ENCODE measurements at regions not wholly inside any gene's neighbourhood (a gene's known extent, or its start where the extent isn't known, plus 50 kb on each side); places are given as distances from the start of the nearest gene placed in this dataset.
A peak's percentile ranks its signal among the peaks of the same experiment; 100 is the strongest.

- no peak for TF ChIP-seq CTCF (IDR thresholded peaks at IDR 0.05; ENCODE audit: low read depth, low read length)
- no peak for DNase-seq (ENCODE audit: low read depth, low spot score)
- in situ Hi-C loops (cut with HindIII; ENCODE audit: low sequenced_read_pairs) = no loop called here
- H3K4me3 ChIP-seq (ENCODE audit: low read depth, low read length) = no peak overlapping the region
Observed at GRCh38 chrX:16431266-16431665, 218.7 kb upstream of the S100G start.

GRCh38 chrX:16433021-16433420, 216.9 kb upstream of the S100G start:
- no peak for DNase-seq (ENCODE audit: low read depth, low spot score)
- no peak for TF ChIP-seq CTCF (IDR thresholded peaks at IDR 0.05; ENCODE audit: low read depth, low read length)
- in situ Hi-C loops (cut with HindIII; ENCODE audit: low sequenced_read_pairs) = no loop called here
- no peak overlapping the region for H3K4me3 ChIP-seq (ENCODE audit: low read depth, low read length)

- in situ Hi-C loops (cut with HindIII; ENCODE audit: low sequenced_read_pairs) = no loop called here
- TF ChIP-seq CTCF (IDR thresholded peaks at IDR 0.05; ENCODE audit: low read depth, low read length) = no peak
- H3K4me3 ChIP-seq (ENCODE audit: low read depth, low read length) = no peak overlapping the region
- no peak for DNase-seq (ENCODE audit: low read depth, low spot score)
Observed at GRCh38 chrX:16435399-16435986, 214.5 kb upstream of the S100G start.

- peak; percentile 69 for TF ChIP-seq CTCF (IDR thresholded peaks at IDR 0.05; ENCODE audit: low read depth, low read length)
- H3K4me3 ChIP-seq (ENCODE audit: low read depth, low read length) = no peak overlapping the region
- DNase-seq (ENCODE audit: low read depth, low spot score) = peak; percentile 68
- in situ Hi-C loops (cut with HindIII; ENCODE audit: low sequenced_read_pairs) = no loop called here
Observed at GRCh38 chrX:16436348-16437188, 213.4 kb upstream of the S100G start.

GRCh38 chrX:16440446-16440845, 209.5 kb upstream of the S100G start:
- in situ Hi-C loops (cut with HindIII; ENCODE audit: low sequenced_read_pairs) = no loop called here
- DNase-seq (ENCODE audit: low read depth, low spot score) = no peak
- no peak for TF ChIP-seq CTCF (IDR thresholded peaks at IDR 0.05; ENCODE audit: low read depth, low read length)
- no peak overlapping the region for H3K4me3 ChIP-seq (ENCODE audit: low read depth, low read length)

GRCh38 chrX:16444353-16444752, 205.6 kb upstream of the S100G start:
- in situ Hi-C loops (cut with HindIII; ENCODE audit: low sequenced_read_pairs) = no loop called here

More at GRCh38 chrX:16444353-16444752, 205.6 kb upstream of the S100G start:
- DNase-seq (ENCODE audit: low read depth, low spot score) = peak; percentile 78
- no peak for TF ChIP-seq CTCF (IDR thresholded peaks at IDR 0.05; ENCODE audit: low read depth, low read length)
- H3K4me3 ChIP-seq (ENCODE audit: low read depth, low read length) = no peak overlapping the region

Data from astrocyte of the spinal cord (primary cell).